Kidney (tissue), 13 donors: ENCODE measurements at regions not wholly inside any gene's neighbourhood (a gene's known extent, or its start where the extent isn't known, plus 50 kb on each side); places are given as distances from the start of the nearest gene placed in this dataset.
"Not testable (repeated sequence)": the region's sequence is repeated elsewhere in the genome, so short reads cannot be mapped to it uniquely, and the experiment has no call there.

Experiments used
- DNase-seq, 5 donors: peaks; one replicate each; pipeline ENCODE4 v3.0.0-alpha.2; 2013 to 2020
- FAIRE-seq: peaks from 2 replicates; lab custom pipeline; 2012; peaks lifted over from hg19 to GRCh38; lab: Jason Lieb, UNC
- H3K27ac ChIP-seq, 2 donors: one replicate each; pipeline ENCODE4 v1.7.0; 2013; ENCODE audit warnings: low read depth in 2 of 2, low read length in 2 of 2, inconsistent platforms in 1 of 2
- H3K27me3 ChIP-seq: one replicate; pipeline ENCODE4 v1.7.1; 2013; ENCODE audit warnings: low read length, inconsistent platforms; ENCODE audit not compliant: control insufficient read depth, insufficient read depth
- H3K36me3 ChIP-seq, 3 donors: one replicate each; pipeline versions ENCODE4 v1.7.0 to v1.7.1; 2013; ENCODE audit warnings: low read length in 3 of 3, control low read depth in 1 of 3, inconsistent platforms in 1 of 3; ENCODE audit not compliant: insufficient read depth in 3 of 3, control insufficient read depth in 2 of 3
- H3K4me1 ChIP-seq, 3 donors: one replicate each; pipeline versions ENCODE4 v1.7.0 to v1.7.1; 2013; ENCODE audit warnings: low read length in 3 of 3, inconsistent platforms in 1 of 3, low read depth in 1 of 3; ENCODE audit not compliant: control insufficient read depth in 2 of 3, insufficient read depth in 2 of 3
- H3K4me3 ChIP-seq, 3 donors: one replicate each; pipeline versions ENCODE4 v1.7.0 to v1.8.1; 2013; ENCODE audit warnings: low read length in 3 of 3, control low read depth in 1 of 3, inconsistent platforms in 1 of 3
- H3K9ac ChIP-seq, 3 donors: one replicate each; pipeline versions ENCODE4 v1.7.0 to v1.7.1; 2013; ENCODE audit warnings: low read length in 3 of 3, control low read depth in 1 of 3, inconsistent platforms in 1 of 3
- H3K9me3 ChIP-seq, 3 donors: one replicate each; pipeline versions ENCODE4 v1.7.0 to v1.7.1; 2013; ENCODE audit warnings: low read length in 3 of 3, control low read depth in 1 of 3, inconsistent platforms in 1 of 3; ENCODE audit not compliant: control insufficient read depth in 2 of 3, insufficient read depth in 1 of 3
- CTCF ChIP-seq: IDR thresholded peaks from 3 replicates; pipeline ENCODE4 v1.5.1; 2012; ENCODE audit warnings: mild to moderate bottlenecking, moderate library complexity, borderline replicate concordance; ENCODE audit not compliant: insufficient read depth; ENCODE audit errors: extremely low read depth
- intact Hi-C: fragments of 100-400 bp; cut with DNase I; formaldehyde crosslinking; loops from one replicate; pipeline ENCODE4 v1.11.1; 2022
- donor health status: control.
- donor health status: control.
- donor health status: control.
- donor health status: control.
- donor health status: control.
- donor health status: DM: yes; HTN: yes; CAD: no.
- donor health status: Normal renal cell carcinoma (clear cell type).

GRCh38 chr4:66728280-66728679 is 817.0 kb downstream of the CENPC start:
- FAIRE-seq (no peak), DNase-seq (no peak)
- H3K9ac ChIP-seq: no peak overlapping the region
- no peak for TF ChIP-seq CTCF
- intact Hi-C loops: no loop called here
- H3K27ac ChIP-seq: no peak overlapping the region
- H3K4me1 ChIP-seq: no peaks in the 10 kb centered on the region
- no peaks in the 10 kb centered on the region for H3K36me3 ChIP-seq
- no peak overlapping the region for H3K4me3 ChIP-seq
- H3K27me3 ChIP-seq: no peaks in the 10 kb centered on the region
- no peaks in the 10 kb centered on the region for H3K9me3 ChIP-seq

- peak in 1 of 5 donors; percentile 62 for DNase-seq
- not testable (repeated sequence) for FAIRE-seq, H3K4me1 ChIP-seq
Measured at GRCh38 chr4:66712301-66712921, 832.9 kb downstream of the CENPC start.

GRCh38 chr4:66704243-66704642 is 841.1 kb downstream of the CENPC start:
- TF ChIP-seq CTCF: no peak
- no peak overlapping the region for H3K9ac ChIP-seq
- H3K27ac ChIP-seq: no peak overlapping the region
- DNase-seq: no peak
- FAIRE-seq: peak; percentile 27
- intact Hi-C loops: no loop called here
- H3K27me3 ChIP-seq: no peaks in the 10 kb centered on the region
- H3K4me3 ChIP-seq: no peak overlapping the region
- no peaks in the 10 kb centered on the region for H3K9me3 ChIP-seq
- H3K4me1 ChIP-seq: no peaks in the 10 kb centered on the region
- no peaks in the 10 kb centered on the region for H3K36me3 ChIP-seq

More at GRCh38 chr4:66712301-66712921, 832.9 kb downstream of the CENPC start:
- H3K27ac ChIP-seq, intact Hi-C loops, H3K27me3 ChIP-seq, H3K36me3 ChIP-seq, H3K4me3 ChIP-seq, H3K9me3 ChIP-seq, H3K9ac ChIP-seq: not testable (repeated sequence)

GRCh38 chr4:66694739-66695138 is 850.6 kb downstream of the CENPC start:
- Histone ChIP-seq H3K36me3 (no peaks in the 10 kb centered on the region), H3K9ac (no peak overlapping the region), H3K27me3 (no peaks in the 10 kb centered on the region), H3K27ac (no peak overlapping the region), H3K4me3 (no peak overlapping the region), H3K9me3 (peaks cover 0 to 4% (median 0%) of the 10 kb centered on the region in 3 donors), H3K4me1 (no peaks in the 10 kb centered on the region)
- FAIRE-seq: no peak
- no peak for TF ChIP-seq CTCF
- intact Hi-C loops: no loop called here
- DNase-seq: no peak
